Keratinocyte (primary cell): ENCODE measurements at regions not wholly inside any gene's neighbourhood (a gene's known extent, or its start where the extent isn't known, plus 50 kb on each side); places are given as distances from the start of the nearest gene placed in this dataset.

Source experiments
- DNase-seq: peaks from one replicate; pipeline ENCODE4 v3.0.0-alpha.2; 2011; ENCODE audit warnings: low read depth, missing footprints, low spot score
- FAIRE-seq: peaks from 2 replicates; lab custom pipeline; 2011; peaks lifted over from hg19 to GRCh38; lab: Jason Lieb, UNC
- H2AFZ ChIP-seq: 2 replicates; pipeline ENCODE4 v1.6.0; 2012; ENCODE audit warnings: low read length, control low read depth, inconsistent platforms; ENCODE audit not compliant: control insufficient read depth
- H3K27ac ChIP-seq: 2 replicates; pipeline ENCODE4 v1.5.1; 2011; ENCODE audit warnings: low read length; ENCODE audit not compliant: control insufficient read depth, insufficient read depth
- H3K27me3 ChIP-seq: 3 replicates; pipeline ENCODE4 v1.6.0; 2011; ENCODE audit warnings: low read length; ENCODE audit not compliant: control insufficient read depth, insufficient read depth; ENCODE audit errors: extremely low read depth
- H3K36me3 ChIP-seq, 2 experiments: 2 replicates in 1 of 2; 3 replicates in 1 of 2; pipeline ENCODE4 v1.5.1; 2011; ENCODE audit warnings: low read length in 2 of 2, mild to moderate bottlenecking in 1 of 2; ENCODE audit not compliant: control insufficient read depth in 2 of 2, insufficient read depth in 2 of 2; ENCODE audit errors: extremely low read depth in 1 of 2
- H3K4me1 ChIP-seq: 3 replicates; pipeline ENCODE4 v1.5.1; 2011; ENCODE audit warnings: low read length; ENCODE audit not compliant: control insufficient read depth, insufficient read depth; ENCODE audit errors: extremely low read depth
- H3K4me2 ChIP-seq: 3 replicates; pipeline ENCODE4 v1.6.0; 2011; ENCODE audit warnings: low read depth, low read length; ENCODE audit not compliant: control insufficient read depth, insufficient read depth; ENCODE audit errors: extremely low read depth
- H3K4me3 ChIP-seq, 3 experiments: fragments of 200-600 bp in 1 of 3; sonication (generic) in 1 of 3; 2 replicates in 2 of 3; 3 replicates in 1 of 3; pipeline ENCODE4 v1.5.1; 2011 to 2016; ENCODE audit warnings: low read length in 3 of 3, mild to moderate bottlenecking in 3 of 3, control low read depth in 2 of 3, inconsistent platforms in 1 of 3, low read depth in 1 of 3, mixed read lengths in 1 of 3, mixed run types in 1 of 3, moderate library complexity in 1 of 3; ENCODE audit not compliant: control insufficient read depth in 2 of 3, insufficient read depth in 2 of 3; ENCODE audit errors: extremely low read depth in 1 of 3
- H3K79me2 ChIP-seq: 2 replicates; pipeline ENCODE4 v1.6.0; 2012; ENCODE audit warnings: low read length; ENCODE audit not compliant: control insufficient read depth, insufficient read depth
- H3K9ac ChIP-seq: 3 replicates; pipeline ENCODE4 v1.6.0; 2011; ENCODE audit warnings: low read length; ENCODE audit not compliant: control insufficient read depth, insufficient read depth; ENCODE audit errors: extremely low read depth
- H3K9me1 ChIP-seq: 3 replicates; pipeline ENCODE4 v1.6.0; 2011; ENCODE audit warnings: low read length; ENCODE audit not compliant: control insufficient read depth, insufficient read depth; ENCODE audit errors: extremely low read depth
- H3K9me3 ChIP-seq: 2 replicates; pipeline ENCODE4 v1.5.1; 2012; ENCODE audit warnings: low read depth, low read length; ENCODE audit not compliant: control insufficient read depth
- H4K20me1 ChIP-seq: 3 replicates; pipeline ENCODE4 v1.6.0; 2011; ENCODE audit warnings: low read length; ENCODE audit not compliant: control insufficient read depth, insufficient read depth; ENCODE audit errors: extremely low read depth
- EZH2 ChIP-seq: IDR thresholded peaks from one replicate; pipeline ENCODE4 v1.6.1; 2012; ENCODE audit warnings: inconsistent platforms, mild to moderate bottlenecking, low read length, moderate library complexity
- dilution Hi-C: fragments of 300-500 bp; cut with MboI; formaldehyde crosslinking; loops from one replicate; pipeline ENCODE4 v1.7.0; 2020; ENCODE audit warnings: low sequenced_read_pairs; ENCODE audit not compliant: extremely low pct_ligation_motif_present
- TF ChIP-seq, protein P1 (sequence below), 3 experiments: IDR thresholded peaks in 1 of 3; conservative IDR thresholded peaks in 1 of 3; optimal IDR thresholded peaks in 1 of 3; 2 replicates in 2 of 3; 3 replicates in 1 of 3; pipeline versions ENCODE3 to v1.5.1; 2011; ENCODE audit warnings: low read length in 3 of 3, mild to moderate bottlenecking in 3 of 3, moderate library complexity in 2 of 3, control low read depth in 1 of 3, inconsistent platforms in 1 of 3; ENCODE audit not compliant: insufficient read depth in 2 of 3; ENCODE audit errors: extremely low read depth in 1 of 3

DNA sequence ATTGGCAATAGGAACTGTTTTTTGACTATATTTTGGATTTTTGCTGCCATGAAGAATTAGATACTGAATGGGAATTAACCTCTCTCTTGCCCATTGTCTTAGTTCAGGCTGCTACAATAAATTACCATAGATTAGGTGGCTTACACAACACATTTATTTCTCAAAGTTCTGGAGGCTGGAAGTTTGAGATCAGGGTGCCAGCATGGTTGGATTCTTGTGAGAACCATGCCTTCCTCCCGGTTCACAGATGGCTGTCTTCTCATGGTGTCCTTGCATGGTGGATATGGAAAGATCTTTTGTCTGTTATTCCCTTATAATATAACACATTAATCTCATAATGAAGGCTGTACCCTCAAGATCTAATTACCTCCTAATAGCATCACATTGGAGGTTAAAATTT, 836.4 kb downstream of the SLC4A3 start:
- H3K4me2 ChIP-seq: no peak overlapping the region
- DNase-seq (no peak), FAIRE-seq (no peak)
- no peak overlapping the region for H3K27ac ChIP-seq
- no peaks in the 10 kb centered on the region for H3K4me1 ChIP-seq
- H3K79me2 ChIP-seq: no peaks in the 10 kb centered on the region
- no peaks in the 10 kb centered on the region for H3K36me3 ChIP-seq
- H2AFZ ChIP-seq: no peak overlapping the region
- dilution Hi-C loops: no loop called here
- TF ChIP-seq, protein P1, sequence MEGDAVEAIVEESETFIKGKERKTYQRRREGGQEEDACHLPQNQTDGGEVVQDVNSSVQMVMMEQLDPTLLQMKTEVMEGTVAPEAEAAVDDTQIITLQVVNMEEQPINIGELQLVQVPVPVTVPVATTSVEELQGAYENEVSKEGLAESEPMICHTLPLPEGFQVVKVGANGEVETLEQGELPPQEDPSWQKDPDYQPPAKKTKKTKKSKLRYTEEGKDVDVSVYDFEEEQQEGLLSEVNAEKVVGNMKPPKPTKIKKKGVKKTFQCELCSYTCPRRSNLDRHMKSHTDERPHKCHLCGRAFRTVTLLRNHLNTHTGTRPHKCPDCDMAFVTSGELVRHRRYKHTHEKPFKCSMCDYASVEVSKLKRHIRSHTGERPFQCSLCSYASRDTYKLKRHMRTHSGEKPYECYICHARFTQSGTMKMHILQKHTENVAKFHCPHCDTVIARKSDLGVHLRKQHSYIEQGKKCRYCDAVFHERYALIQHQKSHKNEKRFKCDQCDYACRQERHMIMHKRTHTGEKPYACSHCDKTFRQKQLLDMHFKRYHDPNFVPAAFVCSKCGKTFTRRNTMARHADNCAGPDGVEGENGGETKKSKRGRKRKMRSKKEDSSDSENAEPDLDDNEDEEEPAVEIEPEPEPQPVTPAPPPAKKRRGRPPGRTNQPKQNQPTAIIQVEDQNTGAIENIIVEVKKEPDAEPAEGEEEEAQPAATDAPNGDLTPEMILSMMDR (optimal IDR thresholded peaks at IDR 0.05 in 1 of 3, IDR thresholded peaks at IDR 0.05 in 1 of 3, conservative IDR thresholded peaks at IDR 0.05 in 1 of 3; ENCODE audit: extremely low read depth in 1 of 3, insufficient read depth in 2 of 3, low read length in 3 of 3): no peak
- TF ChIP-seq EZH2: no peak
- no peaks in the 10 kb centered on the region for H4K20me1 ChIP-seq
- H3K9me1 ChIP-seq: no peaks in the 10 kb centered on the region
- H3K9ac ChIP-seq: no peak overlapping the region
- H3K27me3 ChIP-seq: no peaks in the 10 kb centered on the region
- no peaks in the 10 kb centered on the region for H3K9me3 ChIP-seq
- no peak overlapping the region for H3K4me3 ChIP-seq

DNA sequence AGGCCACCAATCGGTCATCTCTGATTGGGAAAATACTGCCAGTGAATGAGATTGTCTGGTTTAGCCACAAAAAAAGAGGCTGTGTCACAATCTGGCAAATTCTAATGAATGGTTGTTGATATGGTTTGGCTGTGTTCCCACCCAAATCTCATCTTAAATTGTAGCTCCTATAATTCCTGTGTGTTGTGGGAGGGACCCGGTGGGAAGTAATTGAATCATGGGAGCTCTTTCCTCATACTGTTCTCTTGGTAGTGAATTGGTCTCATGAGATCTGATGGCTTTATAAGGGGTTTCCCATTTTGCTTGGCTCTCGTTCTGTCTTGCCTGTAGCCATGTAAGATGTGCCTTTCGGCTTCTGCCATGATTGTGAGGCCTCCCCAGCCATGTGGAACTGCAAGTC, 838.3 kb downstream of the SLC4A3 start:
- no peak for DNase-seq
- Histone ChIP-seq H3K27ac (no peak overlapping the region), H3K4me2 (no peak overlapping the region), H4K20me1 (no peaks in the 10 kb centered on the region), H3K9ac (no peak overlapping the region), H3K36me3 (no peaks in the 10 kb centered on the region), H3K79me2 (no peaks in the 10 kb centered on the region), H2AFZ (no peak overlapping the region), H3K9me1 (no peaks in the 10 kb centered on the region), H3K9me3 (no peaks in the 10 kb centered on the region), H3K4me3 (no peak overlapping the region), H3K4me1 (no peaks in the 10 kb centered on the region), H3K27me3 (no peaks in the 10 kb centered on the region)
- FAIRE-seq: no peak
- dilution Hi-C loops: no loop called here
- TF ChIP-seq EZH2: no peak
- TF ChIP-seq, protein P1 (optimal IDR thresholded peaks at IDR 0.05 in 1 of 3, IDR thresholded peaks at IDR 0.05 in 1 of 3, conservative IDR thresholded peaks at IDR 0.05 in 1 of 3; ENCODE audit: extremely low read depth in 1 of 3, insufficient read depth in 2 of 3, low read length in 3 of 3): no peak
